ENCODE measurements at regions not wholly inside any gene's neighbourhood (a gene's known extent, or its start where the extent isn't known, plus 50 kb on each side); places are given as distances from the start of the nearest gene placed in this dataset.

DNA sequence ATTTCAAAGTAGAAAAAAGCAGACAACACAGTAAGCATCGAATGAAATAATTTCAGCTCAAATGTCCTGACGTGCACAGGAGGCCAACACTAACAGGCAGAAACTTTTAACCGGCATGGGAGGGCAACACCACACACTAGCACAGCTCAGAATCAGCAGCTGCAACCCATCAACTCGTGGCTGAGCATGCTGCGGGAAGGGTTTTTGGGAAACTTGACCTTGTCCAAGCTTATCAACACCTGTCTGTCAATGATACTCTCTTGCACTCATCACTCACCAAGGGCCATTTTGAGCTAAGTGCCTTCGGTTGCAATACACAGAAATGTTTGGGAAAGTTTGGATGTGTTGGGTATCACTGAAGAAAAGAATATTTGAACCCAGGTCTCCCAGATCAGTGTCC, 483.7 kb downstream of the TSHZ3 start:
- Mint-ChIP-seq H3K27ac (no peak overlapping the region), H3K9me3 (peaks cover 9% of the 10 kb centered on the region)
- intact Hi-C loops (cut with micrococcal nuclease): no loop called here

DNA sequence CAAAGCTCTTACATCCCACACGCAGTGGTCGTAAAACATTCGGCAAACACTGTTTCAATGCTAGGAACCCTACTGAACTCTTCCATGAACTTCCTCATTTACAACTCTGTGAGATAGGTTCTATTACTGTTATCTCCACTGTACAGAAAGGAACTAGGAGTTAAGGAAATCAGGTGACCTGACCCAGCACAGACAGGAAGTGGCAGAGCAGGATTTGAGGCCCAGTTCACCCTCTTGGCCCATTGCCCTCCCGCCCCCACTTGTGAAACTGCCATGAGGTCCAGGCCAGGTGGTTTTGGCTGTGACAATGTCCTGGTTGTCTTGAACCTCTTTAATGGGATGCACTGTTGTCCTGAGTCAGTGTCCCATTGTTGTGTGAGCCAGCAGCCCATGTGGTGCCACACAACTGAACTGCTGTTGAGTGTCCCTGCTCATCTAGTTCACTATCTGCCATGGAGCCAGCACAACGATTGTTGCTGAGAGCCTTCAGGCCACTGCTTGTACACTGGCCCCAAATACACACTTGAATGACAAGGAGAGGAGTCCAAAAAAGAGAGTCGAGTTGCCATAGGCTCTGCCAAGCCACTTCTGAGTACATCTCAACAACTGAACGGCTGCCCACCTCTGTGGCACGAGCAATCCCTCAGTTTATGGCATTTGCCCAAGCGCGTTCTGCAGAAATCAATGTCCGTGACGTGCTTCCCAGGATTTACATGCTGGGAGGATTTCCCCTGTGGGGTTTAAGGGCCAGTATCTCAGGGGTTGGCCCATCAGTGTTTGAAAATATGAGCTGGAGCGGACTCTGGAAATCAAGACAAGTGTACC, 484.6 kb downstream of the TSHZ3 start:
- no peak overlapping the region for H3K27ac Mint-ChIP-seq
- no peaks in the 10 kb centered on the region for H3K36me3 Mint-ChIP-seq (ENCODE audit: low read depth)
- H3K9me3 Mint-ChIP-seq: peaks cover 9% of the 10 kb centered on the region
- DNase-seq (ENCODE audit: low spot score): no peak
- H3K4me1 Mint-ChIP-seq (ENCODE audit: low read depth): no peaks in the 10 kb centered on the region
- no peaks in the 10 kb centered on the region for H3K27me3 Mint-ChIP-seq (ENCODE audit: insufficient read depth)
- no peak overlapping the region for H3K4me3 Mint-ChIP-seq
- intact Hi-C loops (cut with micrococcal nuclease): no loop called here

More for the DNA sequence above, 483.7 kb downstream of the TSHZ3 start:
- DNase-seq (ENCODE audit: low spot score): no peak
- Mint-ChIP-seq H3K27me3 (ENCODE audit: insufficient read depth) (no peaks in the 10 kb centered on the region), H3K4me1 (ENCODE audit: low read depth) (no peaks in the 10 kb centered on the region), H3K4me3 (no peak overlapping the region), H3K36me3 (ENCODE audit: low read depth) (no peaks in the 10 kb centered on the region)

- H3K27me3 Mint-ChIP-seq (ENCODE audit: insufficient read depth): no peaks in the 10 kb centered on the region
- H3K36me3 Mint-ChIP-seq (ENCODE audit: low read depth): no peaks in the 10 kb centered on the region
- H3K4me3 Mint-ChIP-seq: no peak overlapping the region
- intact Hi-C loops (cut with micrococcal nuclease): no loop called here
- H3K27ac Mint-ChIP-seq: no peak overlapping the region
- no peak for DNase-seq (ENCODE audit: low spot score)
- H3K4me1 Mint-ChIP-seq (ENCODE audit: low read depth): no peaks in the 10 kb centered on the region
- H3K9me3 Mint-ChIP-seq: peaks cover 9% of the 10 kb centered on the region
Observed at GRCh38 chr19:30862876-30863275, 486.4 kb downstream of the TSHZ3 start.

GRCh38 chr19:30861919-30862318, 487.3 kb downstream of the TSHZ3 start:
- H3K9me3 Mint-ChIP-seq: peaks cover 9% of the 10 kb centered on the region
- H3K36me3 Mint-ChIP-seq (ENCODE audit: low read depth): no peaks in the 10 kb centered on the region
- intact Hi-C loops (cut with micrococcal nuclease): no loop called here
- no peaks in the 10 kb centered on the region for H3K27me3 Mint-ChIP-seq (ENCODE audit: insufficient read depth)
- no peak overlapping the region for H3K27ac Mint-ChIP-seq
- DNase-seq (ENCODE audit: low spot score): no peak
- H3K4me3 Mint-ChIP-seq: no peak overlapping the region
- no peaks in the 10 kb centered on the region for H3K4me1 Mint-ChIP-seq (ENCODE audit: low read depth)

GRCh38 chr19:30857966-30858490, 485.8 kb downstream of the ZNF536 start:
- Mint-ChIP-seq H3K9me3 (peaks cover 6% of the 10 kb centered on the region), H3K4me3 (no peak overlapping the region)

DNA sequence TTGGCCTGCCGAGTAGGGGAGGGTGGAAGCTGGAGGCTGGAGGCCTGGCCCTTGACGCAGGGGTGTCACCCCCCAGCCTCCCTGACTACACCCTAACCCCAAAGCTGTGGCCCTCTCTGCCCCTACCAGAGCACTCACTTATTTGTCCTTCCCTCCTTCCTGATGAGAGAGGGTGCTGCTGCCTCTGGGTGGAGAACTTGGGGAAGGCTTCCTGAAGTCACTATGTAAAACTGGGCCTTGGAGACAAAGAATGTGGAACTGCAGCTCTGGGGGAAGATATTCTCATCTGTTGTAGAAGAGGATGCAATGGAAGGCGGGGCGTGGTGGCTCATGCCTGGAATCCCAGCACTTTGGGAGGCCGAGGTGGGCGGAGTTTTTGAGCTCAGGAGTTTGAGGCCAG, 485.2 kb downstream of the ZNF536 start:
- H3K9me3 Mint-ChIP-seq: no peaks in the 10 kb centered on the region
- intact Hi-C loops (cut with micrococcal nuclease): no loop called here
- no peak overlapping the region for H3K27ac Mint-ChIP-seq
- H3K27me3 Mint-ChIP-seq (ENCODE audit: insufficient read depth): no peaks in the 10 kb centered on the region
- DNase-seq (ENCODE audit: low spot score): no peak
- no peak overlapping the region for H3K4me3 Mint-ChIP-seq
- no peaks in the 10 kb centered on the region for H3K36me3 Mint-ChIP-seq (ENCODE audit: low read depth)
- H3K4me1 Mint-ChIP-seq (ENCODE audit: low read depth): no peaks in the 10 kb centered on the region

More at GRCh38 chr19:30857966-30858490, 485.8 kb downstream of the ZNF536 start:
- intact Hi-C loops (cut with micrococcal nuclease): no loop called here
- DNase-seq (ENCODE audit: low spot score): no peak
- Mint-ChIP-seq H3K27ac (no peak overlapping the region), H3K4me1 (ENCODE audit: low read depth) (no peaks in the 10 kb centered on the region), H3K27me3 (ENCODE audit: insufficient read depth) (no peaks in the 10 kb centered on the region), H3K36me3 (ENCODE audit: low read depth) (no peaks in the 10 kb centered on the region)

GRCh38 chr19:30856786-30857185, 484.6 kb downstream of the ZNF536 start:
- no peaks in the 10 kb centered on the region for H3K4me1 Mint-ChIP-seq (ENCODE audit: low read depth)
- intact Hi-C loops (cut with micrococcal nuclease): no loop called here
- H3K36me3 Mint-ChIP-seq (ENCODE audit: low read depth): no peaks in the 10 kb centered on the region
- H3K9me3 Mint-ChIP-seq: no peaks in the 10 kb centered on the region
- H3K27ac Mint-ChIP-seq: no peak overlapping the region
- DNase-seq (ENCODE audit: low spot score): no peak
- H3K27me3 Mint-ChIP-seq (ENCODE audit: insufficient read depth): no peaks in the 10 kb centered on the region
- no peak overlapping the region for H3K4me3 Mint-ChIP-seq

- no peaks in the 10 kb centered on the region for H3K4me1 Mint-ChIP-seq (ENCODE audit: low read depth)
- DNase-seq (ENCODE audit: low spot score): no peak
- no peaks in the 10 kb centered on the region for H3K9me3 Mint-ChIP-seq
- H3K27ac Mint-ChIP-seq: no peak overlapping the region
- intact Hi-C loops (cut with micrococcal nuclease): no loop called here
- H3K27me3 Mint-ChIP-seq (ENCODE audit: insufficient read depth): no peaks in the 10 kb centered on the region
- H3K4me3 Mint-ChIP-seq: no peak overlapping the region
- H3K36me3 Mint-ChIP-seq (ENCODE audit: low read depth): no peaks in the 10 kb centered on the region
Observed at GRCh38 chr19:30856376-30856775, 484.2 kb downstream of the ZNF536 start.

GRCh38 chr19:30855442-30855841, 483.3 kb downstream of the ZNF536 start:
- Mint-ChIP-seq H3K4me3 (no peak overlapping the region), H3K9me3 (no peaks in the 10 kb centered on the region), H3K27ac (no peak overlapping the region), H3K27me3 (ENCODE audit: insufficient read depth) (no peaks in the 10 kb centered on the region), H3K4me1 (ENCODE audit: low read depth) (no peaks in the 10 kb centered on the region), H3K36me3 (ENCODE audit: low read depth) (no peaks in the 10 kb centered on the region)
- DNase-seq (ENCODE audit: low spot score): no peak
- intact Hi-C loops (cut with micrococcal nuclease): no loop called here

GRCh38 chr19:30854661-30855060, 482.5 kb downstream of the ZNF536 start:
- Mint-ChIP-seq H3K9me3 (no peaks in the 10 kb centered on the region), H3K36me3 (ENCODE audit: low read depth) (no peaks in the 10 kb centered on the region)
- intact Hi-C loops (cut with micrococcal nuclease): no loop called here

DNA sequence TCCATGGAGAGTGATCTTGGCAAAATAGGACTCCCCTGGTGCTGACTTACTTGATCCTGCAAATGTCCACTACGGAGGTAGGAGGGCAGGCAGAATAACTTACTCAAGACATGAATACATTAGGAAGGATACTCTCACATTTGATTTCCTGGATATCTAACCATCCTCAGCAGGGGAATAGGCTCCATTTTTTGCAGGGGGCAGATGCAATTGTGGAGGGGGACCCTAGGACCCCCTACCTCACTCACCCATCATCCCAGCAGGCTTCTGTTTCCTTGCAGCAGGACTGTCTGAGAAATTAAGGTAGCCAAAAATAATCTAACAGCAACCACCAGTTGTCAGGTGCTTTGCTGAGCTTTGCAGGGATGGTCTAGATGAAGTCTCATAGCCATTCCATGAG, 482.0 kb downstream of the ZNF536 start:
- Mint-ChIP-seq H3K27me3 (ENCODE audit: insufficient read depth) (no peaks in the 10 kb centered on the region), H3K27ac (no peak overlapping the region), H3K9me3 (no peaks in the 10 kb centered on the region), H3K4me1 (ENCODE audit: low read depth) (no peaks in the 10 kb centered on the region), H3K4me3 (no peak overlapping the region), H3K36me3 (ENCODE audit: low read depth) (no peaks in the 10 kb centered on the region)
- intact Hi-C loops (cut with micrococcal nuclease): no loop called here
- no peak for DNase-seq (ENCODE audit: low spot score)

More at GRCh38 chr19:30854661-30855060, 482.5 kb downstream of the ZNF536 start:
- no peak overlapping the region for H3K4me3 Mint-ChIP-seq
- no peaks in the 10 kb centered on the region for H3K27me3 Mint-ChIP-seq (ENCODE audit: insufficient read depth)
- H3K27ac Mint-ChIP-seq: no peak overlapping the region
- no peak for DNase-seq (ENCODE audit: low spot score)
- H3K4me1 Mint-ChIP-seq (ENCODE audit: low read depth): no peaks in the 10 kb centered on the region

DNA sequence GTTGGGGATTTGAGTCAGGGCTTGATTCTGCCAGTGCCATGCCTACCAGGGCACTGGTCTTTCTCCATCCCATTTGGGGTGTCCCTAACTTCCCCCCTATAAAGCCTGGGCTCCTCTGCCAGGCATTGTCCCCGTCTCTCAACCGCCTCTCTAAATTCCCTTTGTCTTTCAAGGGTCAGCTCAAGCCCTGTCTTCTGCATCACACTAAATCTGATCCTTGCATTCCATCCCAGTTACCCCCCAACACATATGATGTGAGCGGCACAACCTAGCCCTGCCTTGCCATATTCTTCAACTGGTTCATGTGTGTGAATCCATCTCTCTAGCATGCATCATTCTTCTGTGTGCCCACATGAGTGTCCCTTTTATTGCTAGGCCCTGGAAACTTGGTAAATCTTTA, 480.9 kb downstream of the ZNF536 start:
- intact Hi-C loops (cut with micrococcal nuclease): no loop called here
- H3K4me1 Mint-ChIP-seq (ENCODE audit: low read depth): no peaks in the 10 kb centered on the region
- H3K36me3 Mint-ChIP-seq (ENCODE audit: low read depth): no peaks in the 10 kb centered on the region
- H3K27ac Mint-ChIP-seq: no peak overlapping the region
- DNase-seq (ENCODE audit: low spot score): no peak
- H3K9me3 Mint-ChIP-seq: no peaks in the 10 kb centered on the region
- no peak overlapping the region for H3K4me3 Mint-ChIP-seq
- H3K27me3 Mint-ChIP-seq (ENCODE audit: insufficient read depth): no peaks in the 10 kb centered on the region

DNA sequence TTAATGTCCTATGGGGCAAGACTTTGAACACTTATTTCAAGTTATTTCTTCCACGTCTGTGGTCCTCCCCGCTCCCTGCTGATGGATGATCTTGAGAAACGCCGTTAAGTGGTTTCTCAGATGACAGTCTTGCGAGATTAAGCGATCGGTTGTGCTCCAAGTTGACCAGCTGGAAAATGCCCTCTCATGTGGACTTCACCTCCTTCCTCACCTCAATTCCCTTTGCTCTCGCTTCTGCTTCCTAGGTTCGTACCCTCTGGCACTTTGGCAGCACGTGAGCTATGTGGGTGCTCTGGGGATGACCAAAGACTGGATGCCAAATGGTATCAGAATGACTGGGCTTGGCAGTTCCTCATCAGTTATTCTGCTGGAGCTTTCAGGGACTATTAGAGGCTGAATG, 480.0 kb downstream of the ZNF536 start:
- no peak overlapping the region for H3K27ac Mint-ChIP-seq
- no peaks in the 10 kb centered on the region for H3K27me3 Mint-ChIP-seq (ENCODE audit: insufficient read depth)
- H3K4me3 Mint-ChIP-seq: no peak overlapping the region

More for the DNA sequence above, 480.0 kb downstream of the ZNF536 start:
- no peaks in the 10 kb centered on the region for H3K4me1 Mint-ChIP-seq (ENCODE audit: low read depth)
- H3K36me3 Mint-ChIP-seq (ENCODE audit: low read depth): no peaks in the 10 kb centered on the region
- intact Hi-C loops (cut with micrococcal nuclease): no loop called here
- no peak for DNase-seq (ENCODE audit: low spot score)
- no peaks in the 10 kb centered on the region for H3K9me3 Mint-ChIP-seq

Measured in activated T-helper 1 cell treated with anti-CD3 and anti-CD28 coated beads, Interleukin-12 subunit alpha, Interleukin-12 subunit beta, Interleukin-2, Interleukin-4 antibody, amounts not matched to agents 30 ng/mL and 10 ng/mL and 1 ng/mL, durations not matched to agents 14 hours and 24 hours and 36 hours (primary cell).